Fibroblast of the aortic adventitia (primary cell): ENCODE measurements at regions not wholly inside any gene's neighbourhood (a gene's known extent, or its start where the extent isn't known, plus 50 kb on each side); places are given as distances from the start of the nearest gene placed in this dataset.
"Not testable (repeated sequence)": the region's sequence is repeated elsewhere in the genome, so short reads cannot be mapped to it uniquely, and the experiment has no call there.

Experiments
- DNase-seq: peaks from one replicate; pipeline ENCODE4 v3.0.0-alpha.2; 2010; ENCODE audit warnings: low read depth
- H3K4me3 ChIP-seq: 2 replicates; pipeline ENCODE4 v1.5.1; 2011; ENCODE audit warnings: low read depth, mild to moderate bottlenecking, control low read depth, low read length, moderate library complexity
- CTCF ChIP-seq: IDR thresholded peaks from 2 replicates; pipeline ENCODE4 v1.5.1; 2011; ENCODE audit warnings: mild to moderate bottlenecking, low read length, control low read depth, inconsistent platforms; ENCODE audit not compliant: insufficient read depth

- no peak for TF ChIP-seq CTCF
- H3K4me3 ChIP-seq = no peak overlapping the region
- DNase-seq = no peak
These were observed 117.5 kb downstream of the ANXA2 start for GRCh38 chr15:60280259-60280658.

- no peak overlapping the region for H3K4me3 ChIP-seq
- no peak for DNase-seq
- TF ChIP-seq CTCF = no peak
These were observed 113.8 kb downstream of the ANXA2 start for GRCh38 chr15:60283936-60284335.

GRCh38 chr15:60295901-60296300 is 101.9 kb downstream of the ANXA2 start:
- DNase-seq = not testable (repeated sequence)

DNA sequence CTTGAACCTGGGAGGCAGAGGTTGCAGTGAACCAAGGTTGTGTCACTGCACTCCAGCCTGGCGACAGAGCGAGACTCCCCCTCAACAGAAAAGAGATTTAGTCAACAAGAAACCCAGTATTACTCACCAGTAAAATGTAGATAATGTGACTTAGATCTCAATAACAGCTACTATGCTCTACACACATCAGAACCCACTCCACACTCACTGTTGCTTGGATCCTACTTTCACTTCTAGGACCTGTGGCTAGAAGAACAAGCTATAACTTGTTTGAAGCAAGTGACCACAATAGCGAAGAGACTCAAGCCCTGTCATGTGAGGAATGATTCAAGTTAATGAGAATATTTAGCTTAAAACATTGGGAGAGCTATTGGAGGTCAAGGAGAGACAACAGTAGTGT is 100.7 kb downstream of the ANXA2 start:
- no peak for DNase-seq
- no peak for TF ChIP-seq CTCF
- no peak overlapping the region for H3K4me3 ChIP-seq

More at GRCh38 chr15:60295901-60296300, 101.9 kb downstream of the ANXA2 start:
- not testable (repeated sequence) for H3K4me3 ChIP-seq
